GM23338 (cell line): ENCODE measurements at regions not wholly inside any gene's neighbourhood (a gene's known extent, or its start where the extent isn't known, plus 50 kb on each side); places are given as distances from the start of the nearest gene placed in this dataset.

Experiments used
- ATAC-seq: fragments of 200-7000 bp; cut with Tn5 transposase; 3 replicates; pipeline ENCODE4 v1.9.1; 2020
- DNase-seq: peaks from one replicate; pipeline ENCODE4 v3.0.0-alpha.2; 2015; ENCODE audit warnings: low spot score
- H2AFZ ChIP-seq: fragments of 200-600 bp; sonication (generic); 2 replicates; pipeline ENCODE4 v1.8.0; 2016; ENCODE audit warnings: antibody characterized with exemption, mild to moderate bottlenecking, moderate library complexity
- H3F3A ChIP-seq: fragments of 200-600 bp; sonication (generic); replicated peaks from 2 replicates; pipeline ENCODE4 v1.8.0; 2017; ENCODE audit warnings: antibody characterized with exemption, mixed run types, low read depth
- H3K27ac ChIP-seq: fragments of 200-600 bp; sonication (generic); 2 replicates; pipeline ENCODE4 v1.6.1; 2016; ENCODE audit warnings: low read depth
- H3K27me3 ChIP-seq: fragments of 200-600 bp; sonication (generic); 2 replicates; pipeline ENCODE4 v1.8.0; 2016; ENCODE audit warnings: mild to moderate bottlenecking, mixed run types, moderate library complexity; ENCODE audit not compliant: insufficient read depth
- H3K36me3 ChIP-seq: fragments of 200-600 bp; sonication (generic); 2 replicates; pipeline ENCODE4 v1.8.0; 2016; ENCODE audit warnings: mild to moderate bottlenecking; ENCODE audit not compliant: insufficient read depth
- H3K4me1 ChIP-seq: fragments of 200-600 bp; sonication (generic); 2 replicates; pipeline ENCODE4 v1.8.0; 2016; ENCODE audit warnings: mild to moderate bottlenecking, moderate library complexity; ENCODE audit not compliant: insufficient read depth
- H3K4me2 ChIP-seq: fragments of 200-600 bp; sonication (generic); 2 replicates; pipeline ENCODE4 v1.7.1; 2017; ENCODE audit warnings: mixed run types
- H3K4me3 ChIP-seq: fragments of 200-600 bp; sonication (generic); 2 replicates; pipeline ENCODE4 v1.6.1; 2016; ENCODE audit warnings: mixed run types
- H3K79me2 ChIP-seq: fragments of 200-600 bp; sonication (generic); replicated peaks from 2 replicates; pipeline ENCODE4 v1.8.0; 2017; ENCODE audit warnings: mild to moderate bottlenecking; ENCODE audit not compliant: insufficient read depth
- H3K9me2 ChIP-seq: fragments of 200-600 bp; sonication (generic); 2 replicates; pipeline ENCODE4 v1.8.0; 2017; ENCODE audit not compliant: insufficient read depth
- H4K20me1 ChIP-seq: fragments of 200-600 bp; sonication (generic); replicated peaks from 2 replicates; pipeline ENCODE4 v1.8.0; 2017; ENCODE audit warnings: mild to moderate bottlenecking; ENCODE audit not compliant: insufficient read depth
- H3K27ac Mint-ChIP-seq: 2 replicates; pipeline ENCODE4 v1.8.0; 2020; ENCODE audit warnings: inconsistent platforms, mild to moderate bottlenecking, moderate library complexity, mixed read lengths
- H3K27me3 Mint-ChIP-seq: 3 replicates; pipeline ENCODE4 v1.8.0; 2022; ENCODE audit warnings: low read depth, mild to moderate bottlenecking, moderate library complexity, mixed read lengths, inconsistent platforms; ENCODE audit not compliant: insufficient read depth, poor library complexity
- H3K36me3 Mint-ChIP-seq: 3 replicates; pipeline ENCODE4 v1.8.0; 2021; ENCODE audit warnings: low read depth, mild to moderate bottlenecking, inconsistent platforms, moderate library complexity, mixed read lengths
- H3K4me1 Mint-ChIP-seq: 3 replicates; pipeline ENCODE4 v1.8.0; 2020; ENCODE audit warnings: mild to moderate bottlenecking, inconsistent platforms, mixed read lengths
- H3K4me3 Mint-ChIP-seq: 3 replicates; pipeline ENCODE4 v1.8.0; 2021; ENCODE audit warnings: moderate library complexity, mild to moderate bottlenecking, inconsistent platforms, mixed read lengths
- H3K9me3 Mint-ChIP-seq: 3 replicates; pipeline ENCODE4 v1.8.0; 2020; ENCODE audit warnings: moderate library complexity, mild to moderate bottlenecking, inconsistent platforms, mixed read lengths
- EZH2 ChIP-seq: fragments of 200-600 bp; sonication (generic); IDR thresholded peaks from one replicate; pipeline ENCODE4 v1.8.0; 2017; ENCODE audit warnings: antibody characterized with exemption, mild to moderate bottlenecking, low read depth; ENCODE audit not compliant: unreplicated experiment
- EZH2phosphoT487 ChIP-seq: fragments of 200-600 bp; sonication (generic); IDR thresholded peaks from one replicate; pipeline ENCODE4 v1.8.1; 2018; ENCODE audit warnings: antibody characterized with exemption; ENCODE audit not compliant: unreplicated experiment
- JUNB ChIP-seq: IDR thresholded peaks from one replicate; pipeline ENCODE4 v1.6.1; 2016; ENCODE audit warnings: antibody characterized with exemption; ENCODE audit not compliant: unreplicated experiment
- POLR2AphosphoS5 ChIP-seq: IDR thresholded peaks from 2 replicates; pipeline ENCODE4 v1.6.1; 2016; ENCODE audit warnings: antibody characterized with exemption, low read depth
- STAT1 ChIP-seq: IDR thresholded peaks from one replicate; pipeline ENCODE4 v1.6.1; 2016; ENCODE audit warnings: antibody characterized with exemption; ENCODE audit not compliant: unreplicated experiment
- ZNF114 ChIP-seq: fragments of 250-450 bp; sonication (Bioruptor Pico); IDR thresholded peaks from 2 replicates; pipeline ENCODE4 v1.5.0; 2020; ENCODE audit warnings: mild to moderate bottlenecking, moderate library complexity
- TF ChIP-seq, protein P1 (sequence below): IDR thresholded peaks from one replicate; pipeline ENCODE4 v1.6.1; 2018; ENCODE audit warnings: antibody characterized with exemption; ENCODE audit not compliant: unreplicated experiment
- TF ChIP-seq, protein P2 (sequence below): fragments of 250-450 bp; sonication (Bioruptor Pico); IDR thresholded peaks from 2 replicates; pipeline ENCODE4 v1.5.0; 2020; ENCODE audit warnings: mild to moderate bottlenecking, moderate library complexity

DNA sequence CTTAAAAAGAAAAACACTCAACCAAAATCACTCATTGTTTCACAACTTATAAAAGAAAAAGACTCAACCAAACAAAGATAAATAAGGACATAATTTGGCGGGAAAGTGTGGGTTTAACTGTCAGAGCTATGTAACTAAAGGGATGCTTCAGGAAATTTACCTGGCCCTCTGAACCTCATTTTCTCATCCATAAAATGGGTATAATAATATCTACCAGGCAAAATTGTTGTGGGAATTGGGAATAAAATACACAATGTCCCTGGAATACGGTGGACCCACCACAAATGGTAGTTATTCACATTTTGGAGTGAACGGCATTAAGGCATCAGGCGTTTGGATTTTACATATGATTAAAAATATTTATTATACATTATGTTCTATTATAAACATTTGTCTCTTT, 228.5 kb upstream of the ANKRD55 start:
- Mint-ChIP-seq H3K36me3 (no peaks in the 10 kb centered on the region), H3K4me1 (peaks cover 47% of the 10 kb centered on the region), H3K27ac (no peak overlapping the region), H3K27me3 (peaks cover 3% of the 10 kb centered on the region), H3K4me3 (no peak overlapping the region), H3K9me3 (no peaks in the 10 kb centered on the region)
- H3K4me1 ChIP-seq, result peaks cover 39% of the 10 kb centered on the region
- no peak overlapping the region for H3K27ac ChIP-seq
- no peaks in the 10 kb centered on the region for H4K20me1 ChIP-seq
- DNase-seq, result no peak
- H2AFZ ChIP-seq, result no peak overlapping the region
- no peak overlapping the region for H3K4me3 ChIP-seq
- no peaks in the 10 kb centered on the region for H3K79me2 ChIP-seq
- H3K9me2 ChIP-seq, result no peaks in the 10 kb centered on the region
- TF ChIP-seq JUNB (no peak), EZH2 (no peak), POLR2AphosphoS5 (no peak), EZH2phosphoT487 (no peak), STAT1 (no peak), ZNF114 (CRISPR knock-in tag) (no peak)
- TF ChIP-seq, protein P1, sequence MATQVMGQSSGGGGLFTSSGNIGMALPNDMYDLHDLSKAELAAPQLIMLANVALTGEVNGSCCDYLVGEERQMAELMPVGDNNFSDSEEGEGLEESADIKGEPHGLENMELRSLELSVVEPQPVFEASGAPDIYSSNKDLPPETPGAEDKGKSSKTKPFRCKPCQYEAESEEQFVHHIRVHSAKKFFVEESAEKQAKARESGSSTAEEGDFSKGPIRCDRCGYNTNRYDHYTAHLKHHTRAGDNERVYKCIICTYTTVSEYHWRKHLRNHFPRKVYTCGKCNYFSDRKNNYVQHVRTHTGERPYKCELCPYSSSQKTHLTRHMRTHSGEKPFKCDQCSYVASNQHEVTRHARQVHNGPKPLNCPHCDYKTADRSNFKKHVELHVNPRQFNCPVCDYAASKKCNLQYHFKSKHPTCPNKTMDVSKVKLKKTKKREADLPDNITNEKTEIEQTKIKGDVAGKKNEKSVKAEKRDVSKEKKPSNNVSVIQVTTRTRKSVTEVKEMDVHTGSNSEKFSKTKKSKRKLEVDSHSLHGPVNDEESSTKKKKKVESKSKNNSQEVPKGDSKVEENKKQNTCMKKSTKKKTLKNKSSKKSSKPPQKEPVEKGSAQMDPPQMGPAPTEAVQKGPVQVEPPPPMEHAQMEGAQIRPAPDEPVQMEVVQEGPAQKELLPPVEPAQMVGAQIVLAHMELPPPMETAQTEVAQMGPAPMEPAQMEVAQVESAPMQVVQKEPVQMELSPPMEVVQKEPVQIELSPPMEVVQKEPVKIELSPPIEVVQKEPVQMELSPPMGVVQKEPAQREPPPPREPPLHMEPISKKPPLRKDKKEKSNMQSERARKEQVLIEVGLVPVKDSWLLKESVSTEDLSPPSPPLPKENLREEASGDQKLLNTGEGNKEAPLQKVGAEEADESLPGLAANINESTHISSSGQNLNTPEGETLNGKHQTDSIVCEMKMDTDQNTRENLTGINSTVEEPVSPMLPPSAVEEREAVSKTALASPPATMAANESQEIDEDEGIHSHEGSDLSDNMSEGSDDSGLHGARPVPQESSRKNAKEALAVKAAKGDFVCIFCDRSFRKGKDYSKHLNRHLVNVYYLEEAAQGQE, result no peak
- TF ChIP-seq, protein P2, sequence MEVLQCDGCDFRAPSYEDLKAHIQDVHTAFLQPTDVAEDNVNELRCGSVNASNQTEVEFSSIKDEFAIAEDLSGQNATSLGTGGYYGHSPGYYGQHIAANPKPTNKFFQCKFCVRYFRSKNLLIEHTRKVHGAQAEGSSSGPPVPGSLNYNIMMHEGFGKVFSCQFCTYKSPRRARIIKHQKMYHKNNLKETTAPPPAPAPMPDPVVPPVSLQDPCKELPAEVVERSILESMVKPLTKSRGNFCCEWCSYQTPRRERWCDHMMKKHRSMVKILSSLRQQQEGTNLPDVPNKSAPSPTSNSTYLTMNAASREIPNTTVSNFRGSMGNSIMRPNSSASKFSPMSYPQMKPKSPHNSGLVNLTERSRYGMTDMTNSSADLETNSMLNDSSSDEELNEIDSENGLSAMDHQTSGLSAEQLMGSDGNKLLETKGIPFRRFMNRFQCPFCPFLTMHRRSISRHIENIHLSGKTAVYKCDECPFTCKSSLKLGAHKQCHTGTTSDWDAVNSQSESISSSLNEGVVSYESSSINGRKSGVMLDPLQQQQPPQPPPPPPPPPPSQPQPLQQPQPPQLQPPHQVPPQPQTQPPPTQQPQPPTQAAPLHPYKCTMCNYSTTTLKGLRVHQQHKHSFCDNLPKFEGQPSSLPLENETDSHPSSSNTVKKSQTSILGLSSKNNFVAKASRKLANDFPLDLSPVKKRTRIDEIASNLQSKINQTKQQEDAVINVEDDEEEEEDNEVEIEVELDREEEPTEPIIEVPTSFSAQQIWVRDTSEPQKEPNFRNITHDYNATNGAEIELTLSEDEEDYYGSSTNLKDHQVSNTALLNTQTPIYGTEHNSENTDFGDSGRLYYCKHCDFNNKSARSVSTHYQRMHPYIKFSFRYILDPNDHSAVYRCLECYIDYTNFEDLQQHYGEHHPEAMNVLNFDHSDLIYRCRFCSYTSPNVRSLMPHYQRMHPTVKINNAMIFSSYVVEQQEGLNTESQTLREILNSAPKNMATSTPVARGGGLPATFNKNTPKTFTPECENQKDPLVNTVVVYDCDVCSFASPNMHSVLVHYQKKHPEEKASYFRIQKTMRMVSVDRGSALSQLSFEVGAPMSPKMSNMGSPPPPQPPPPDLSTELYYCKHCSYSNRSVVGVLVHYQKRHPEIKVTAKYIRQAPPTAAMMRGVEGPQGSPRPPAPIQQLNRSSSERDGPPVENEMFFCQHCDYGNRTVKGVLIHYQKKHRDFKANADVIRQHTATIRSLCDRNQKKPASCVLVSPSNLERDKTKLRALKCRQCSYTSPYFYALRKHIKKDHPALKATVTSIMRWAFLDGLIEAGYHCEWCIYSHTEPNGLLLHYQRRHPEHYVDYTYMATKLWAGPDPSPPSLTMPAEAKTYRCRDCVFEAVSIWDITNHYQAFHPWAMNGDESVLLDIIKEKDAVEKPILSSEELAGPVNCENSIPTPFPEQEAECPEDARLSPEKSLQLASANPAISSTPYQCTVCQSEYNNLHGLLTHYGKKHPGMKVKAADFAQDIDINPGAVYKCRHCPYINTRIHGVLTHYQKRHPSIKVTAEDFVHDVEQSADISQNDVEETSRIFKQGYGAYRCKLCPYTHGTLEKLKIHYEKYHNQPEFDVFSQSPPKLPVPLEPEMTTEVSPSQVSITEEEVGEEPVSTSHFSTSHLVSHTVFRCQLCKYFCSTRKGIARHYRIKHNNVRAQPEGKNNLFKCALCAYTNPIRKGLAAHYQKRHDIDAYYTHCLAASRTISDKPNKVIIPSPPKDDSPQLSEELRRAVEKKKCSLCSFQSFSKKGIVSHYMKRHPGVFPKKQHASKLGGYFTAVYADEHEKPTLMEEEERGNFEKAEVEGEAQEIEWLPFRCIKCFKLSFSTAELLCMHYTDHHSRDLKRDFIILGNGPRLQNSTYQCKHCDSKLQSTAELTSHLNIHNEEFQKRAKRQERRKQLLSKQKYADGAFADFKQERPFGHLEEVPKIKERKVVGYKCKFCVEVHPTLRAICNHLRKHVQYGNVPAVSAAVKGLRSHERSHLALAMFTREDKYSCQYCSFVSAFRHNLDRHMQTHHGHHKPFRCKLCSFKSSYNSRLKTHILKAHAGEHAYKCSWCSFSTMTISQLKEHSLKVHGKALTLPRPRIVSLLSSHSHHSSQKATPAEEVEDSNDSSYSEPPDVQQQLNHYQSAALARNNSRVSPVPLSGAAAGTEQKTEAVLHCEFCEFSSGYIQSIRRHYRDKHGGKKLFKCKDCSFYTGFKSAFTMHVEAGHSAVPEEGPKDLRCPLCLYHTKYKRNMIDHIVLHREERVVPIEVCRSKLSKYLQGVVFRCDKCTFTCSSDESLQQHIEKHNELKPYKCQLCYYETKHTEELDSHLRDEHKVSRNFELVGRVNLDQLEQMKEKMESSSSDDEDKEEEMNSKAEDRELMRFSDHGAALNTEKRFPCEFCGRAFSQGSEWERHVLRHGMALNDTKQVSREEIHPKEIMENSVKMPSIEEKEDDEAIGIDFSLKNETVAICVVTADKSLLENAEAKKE (CRISPR knock-in tag), result no peak
- H3K27me3 ChIP-seq, result no peaks in the 10 kb centered on the region
- no peaks in the 10 kb centered on the region for H3F3A ChIP-seq
- no peak overlapping the region for H3K4me2 ChIP-seq
- no peak for ATAC-seq
- no peaks in the 10 kb centered on the region for H3K36me3 ChIP-seq
